Psoas muscle (tissue), 7 donors: ENCODE measurements at regions not wholly inside any gene's neighbourhood (a gene's known extent, or its start where the extent isn't known, plus 50 kb on each side); places are given as distances from the start of the nearest gene placed in this dataset.

Source experiments
- ATAC-seq, 4 donors: fragments of 200-7000 bp; cut with Tn5 transposase; one replicate each; pipeline ENCODE4 v1.9.1; 2020; ENCODE audit warnings: moderate library complexity in 3 of 4, mild to moderate bottlenecking in 2 of 4
- DNase-seq, 2 donors: peaks; one replicate each; pipeline ENCODE4 v3.0.0-alpha.2; 2020
- H3K27ac ChIP-seq: fragments of 200-600 bp; one replicate; pipeline ENCODE4 v1.8.0; 2022
- H3K27me3 ChIP-seq, 3 donors: fragments of 200-600 bp in 1 of 3; one replicate each; pipeline versions ENCODE4 v1.6.1 to v1.8.0; 2013 to 2022; ENCODE audit warnings: low read length in 2 of 3, mild to moderate bottlenecking in 2 of 3, moderate library complexity in 1 of 3; ENCODE audit not compliant: insufficient read depth in 3 of 3
- H3K36me3 ChIP-seq, 2 donors: fragments of 200-600 bp in 1 of 2; one replicate each; pipeline versions ENCODE4 v1.6.1 to v1.8.0; 2013 to 2022; ENCODE audit warnings: low read depth in 1 of 2, mild to moderate bottlenecking in 1 of 2, moderate library complexity in 1 of 2; ENCODE audit not compliant: insufficient read depth in 1 of 2
- H3K4me1 ChIP-seq: fragments of 200-600 bp; one replicate; pipeline ENCODE4 v1.8.0; 2022
- H3K4me3 ChIP-seq: fragments of 200-600 bp; one replicate; pipeline ENCODE4 v1.8.0; 2022; ENCODE audit warnings: mild to moderate bottlenecking
- H3K9me3 ChIP-seq: fragments of 200-600 bp; one replicate; pipeline ENCODE4 v1.8.0; 2022
- CTCF ChIP-seq: fragments of 200-600 bp; IDR thresholded peaks from one replicate; pipeline ENCODE4 v1.8.0; 2022; ENCODE audit warnings: antibody characterized with exemption
- WGBS, 3 donors: extraction: QIAGEN DNeasy Blood & Tissue Kit; methylation state at CpG; one replicate each; pipeline versions ENCODE4 v1.1.6 to v1.1.7; 2013; 5-methylcytosine and 5-hydroxymethylcytosine counted together
- intact Hi-C, 2 donors: fragments of 100-400 bp; cut with DNase I; formaldehyde crosslinking; loops; one replicate each; pipeline versions ENCODE4 v1.11.0 to v1.14.2; 2022
- donor health status: healthy with polysubstance abuse.
- donor health status: DM: no; HTN: no; CAD: no; lungs with moderate emphysema.
- donor health status: Bipolar disorder and iron deficiency.
- donor health status: healthy.
- donor health status: DM: yes; HTN: yes; CAD: no.
- donor health status: DM: no; HTN: no; CAD: no.
- donor health status: DM: yes; HTN: yes; CAD: no.

GRCh38 chr10:9986786-9987185, 1030.9 kb upstream of the CELF2 start:
- H3K9me3 ChIP-seq: peaks cover 10% of the 10 kb centered on the region
- no peaks in the 10 kb centered on the region for H3K4me1 ChIP-seq
- H3K27ac ChIP-seq: no peak overlapping the region
- no peaks in the 10 kb centered on the region for H3K36me3 ChIP-seq
- H3K4me3 ChIP-seq: no peak overlapping the region
- DNase-seq: no peak
- no peak for TF ChIP-seq CTCF
- ATAC-seq: no peak
- WGBS, 3 donors: 84 to 85% (median 84%) methylated on average over 3 of the region's 3 CpGs
- H3K27me3 ChIP-seq: no peaks in the 10 kb centered on the region
- intact Hi-C loops: no loop called here

- no peaks in the 10 kb centered on the region for H3K36me3 ChIP-seq
These were observed 1030.5 kb upstream of the CELF2 start for GRCh38 chr10:9987197-9987596.

GRCh38 chr10:9992661-9993060, 1025.0 kb upstream of the CELF2 start:
- no peak for TF ChIP-seq CTCF
- Histone ChIP-seq H3K27ac (no peak overlapping the region), H3K4me1 (no peaks in the 10 kb centered on the region), H3K27me3 (no peaks in the 10 kb centered on the region), H3K9me3 (no peaks in the 10 kb centered on the region), H3K4me3 (no peak overlapping the region), H3K36me3 (no peaks in the 10 kb centered on the region)
- DNase-seq: no peak
- 22 to 33% (median 30%) methylated on average over 11 of the region's 11 CpGs for WGBS, 3 donors
- intact Hi-C loops: no loop called here
- no peak for ATAC-seq

More at GRCh38 chr10:9987197-9987596, 1030.5 kb upstream of the CELF2 start:
- no peaks in the 10 kb centered on the region for H3K4me1 ChIP-seq
- intact Hi-C loops: no loop called here
- 54 to 81% (median 75%) methylated on average over 5 of the region's 5 CpGs for WGBS, 3 donors
- DNase-seq (no peak), ATAC-seq (no peak)
- H3K27me3 ChIP-seq: no peaks in the 10 kb centered on the region
- peaks cover 10% of the 10 kb centered on the region for H3K9me3 ChIP-seq
- H3K4me3 ChIP-seq: no peak overlapping the region
- TF ChIP-seq CTCF: no peak
- no peak overlapping the region for H3K27ac ChIP-seq

GRCh38 chr10:9994131-9994530, 1023.5 kb upstream of the CELF2 start:
- intact Hi-C loops: no loop called here
- no peak for ATAC-seq
- WGBS, 3 donors: 81 to 87% (median 82%) methylated on average over 3 of the region's 3 CpGs

More at GRCh38 chr10:9994131-9994530, 1023.5 kb upstream of the CELF2 start:
- H3K9me3 ChIP-seq: no peaks in the 10 kb centered on the region
- TF ChIP-seq CTCF: no peak
- no peaks in the 10 kb centered on the region for H3K36me3 ChIP-seq
- H3K27ac ChIP-seq: no peak overlapping the region
- no peak overlapping the region for H3K4me3 ChIP-seq
- no peaks in the 10 kb centered on the region for H3K27me3 ChIP-seq
- DNase-seq: no peak
- no peaks in the 10 kb centered on the region for H3K4me1 ChIP-seq
